ENCODE measurements at regions not wholly inside any gene's neighbourhood (a gene's known extent, or its start where the extent isn't known, plus 50 kb on each side); places are given as distances from the start of the nearest gene placed in this dataset.

DNA sequence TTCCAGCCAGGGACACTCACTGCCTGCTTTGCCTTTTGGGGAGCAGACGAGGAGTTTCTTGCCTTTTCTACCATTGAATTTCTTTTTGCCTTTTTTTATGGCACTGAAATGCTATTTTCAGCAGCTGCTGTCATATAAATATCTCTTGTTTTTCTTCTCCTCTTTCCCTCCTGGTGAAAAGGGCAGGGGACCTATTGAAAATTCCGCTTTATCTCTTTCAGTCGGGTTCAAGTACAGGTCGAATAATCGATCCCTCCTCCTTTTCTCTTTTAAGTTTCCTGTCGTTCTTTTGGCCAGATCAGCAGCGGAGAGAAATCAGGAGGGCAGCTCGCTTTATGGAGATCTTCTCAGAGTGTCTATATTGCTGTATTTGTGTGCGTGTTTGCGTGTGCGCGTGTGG lies 67.4 kb upstream of the CASZ1 start:
- TF ChIP-seq, protein P1, sequence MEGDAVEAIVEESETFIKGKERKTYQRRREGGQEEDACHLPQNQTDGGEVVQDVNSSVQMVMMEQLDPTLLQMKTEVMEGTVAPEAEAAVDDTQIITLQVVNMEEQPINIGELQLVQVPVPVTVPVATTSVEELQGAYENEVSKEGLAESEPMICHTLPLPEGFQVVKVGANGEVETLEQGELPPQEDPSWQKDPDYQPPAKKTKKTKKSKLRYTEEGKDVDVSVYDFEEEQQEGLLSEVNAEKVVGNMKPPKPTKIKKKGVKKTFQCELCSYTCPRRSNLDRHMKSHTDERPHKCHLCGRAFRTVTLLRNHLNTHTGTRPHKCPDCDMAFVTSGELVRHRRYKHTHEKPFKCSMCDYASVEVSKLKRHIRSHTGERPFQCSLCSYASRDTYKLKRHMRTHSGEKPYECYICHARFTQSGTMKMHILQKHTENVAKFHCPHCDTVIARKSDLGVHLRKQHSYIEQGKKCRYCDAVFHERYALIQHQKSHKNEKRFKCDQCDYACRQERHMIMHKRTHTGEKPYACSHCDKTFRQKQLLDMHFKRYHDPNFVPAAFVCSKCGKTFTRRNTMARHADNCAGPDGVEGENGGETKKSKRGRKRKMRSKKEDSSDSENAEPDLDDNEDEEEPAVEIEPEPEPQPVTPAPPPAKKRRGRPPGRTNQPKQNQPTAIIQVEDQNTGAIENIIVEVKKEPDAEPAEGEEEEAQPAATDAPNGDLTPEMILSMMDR (IDR thresholded peaks at IDR 0.05; ENCODE audit: unreplicated experiment), result no peak

DNA sequence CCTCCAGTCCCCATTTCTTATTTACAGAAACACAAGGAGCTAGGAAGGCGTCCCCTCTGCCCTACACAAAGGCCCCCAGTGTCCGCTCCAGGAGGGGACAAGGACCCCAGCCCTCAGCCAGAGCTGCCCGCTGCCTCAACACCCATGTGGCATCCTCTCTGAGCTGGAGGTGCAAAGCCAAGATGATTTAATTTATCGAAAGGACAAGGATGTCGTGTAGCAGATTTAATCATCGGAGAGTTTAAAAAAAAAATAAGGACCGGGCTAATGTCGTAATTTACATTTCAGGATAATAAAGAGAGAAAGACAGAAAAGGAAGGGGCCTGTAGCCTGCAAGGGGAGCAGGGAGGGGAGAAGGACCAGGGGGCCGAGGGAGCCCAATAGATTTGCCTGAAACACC lies 68.3 kb upstream of the CASZ1 start:
- Mint-ChIP-seq H3K4me1 (ENCODE audit: unreplicated experiment) (peaks cover 3% of the 10 kb centered on the region), H3K4me3 (ENCODE audit: unreplicated experiment) (no peak overlapping the region)

More for the DNA sequence above, 67.4 kb upstream of the CASZ1 start:
- Mint-ChIP-seq H3K27me3 (ENCODE audit: unreplicated experiment) (peaks cover 22% of the 10 kb centered on the region), H3K4me1 (ENCODE audit: unreplicated experiment) (peaks cover 3% of the 10 kb centered on the region), H3K9me3 (ENCODE audit: unreplicated experiment) (no peaks in the 10 kb centered on the region), H3K27ac (ENCODE audit: unreplicated experiment) (no peak overlapping the region), H3K4me3 (ENCODE audit: unreplicated experiment) (no peak overlapping the region), H3K36me3 (ENCODE audit: low read depth, unreplicated experiment) (no peaks in the 10 kb centered on the region)
- DNase-seq (ENCODE audit: low spot score), result no peak

DNA sequence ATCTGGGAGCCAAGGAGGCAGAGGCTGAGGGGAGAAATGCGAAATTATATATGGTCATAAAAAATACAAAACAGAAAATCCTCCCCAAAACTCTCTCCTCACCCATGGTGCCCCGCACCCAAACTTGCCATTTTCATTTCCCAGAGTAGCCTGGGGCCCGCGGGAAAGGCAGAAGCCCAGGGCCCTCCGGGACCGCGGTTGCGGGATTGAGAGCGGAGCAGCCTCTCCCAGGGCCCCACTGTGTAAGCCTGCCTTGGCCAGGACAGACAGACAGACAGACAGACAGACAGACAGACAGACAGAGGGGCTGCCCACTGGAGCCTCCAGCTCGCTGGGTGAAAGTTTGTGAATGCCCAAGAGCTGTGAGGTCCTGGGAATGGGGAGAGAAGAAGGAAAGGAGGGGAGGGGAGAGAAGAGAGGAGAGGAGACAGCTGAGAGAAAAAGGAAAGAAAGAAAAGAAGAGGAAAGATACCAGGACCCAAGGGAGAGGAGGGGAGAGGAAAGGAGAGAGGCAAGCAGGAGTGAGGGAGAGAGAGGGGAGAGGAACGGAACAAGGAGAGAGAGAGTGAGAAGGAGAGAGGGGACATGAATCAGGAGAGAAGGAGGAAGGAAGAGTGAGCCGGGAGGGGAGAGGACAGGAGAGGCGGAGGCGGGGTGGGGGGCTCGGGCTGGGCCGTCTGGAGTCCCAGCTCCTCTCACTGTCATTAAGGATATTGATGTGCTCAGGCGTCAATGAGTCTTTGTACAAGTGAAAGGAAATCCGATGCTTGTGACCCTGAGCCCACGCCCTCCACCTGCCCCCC lies 69.3 kb upstream of the CASZ1 start:
- Mint-ChIP-seq H3K36me3 (ENCODE audit: low read depth, unreplicated experiment) (no peaks in the 10 kb centered on the region), H3K4me1 (ENCODE audit: unreplicated experiment) (peaks cover 3% of the 10 kb centered on the region), H3K27me3 (ENCODE audit: unreplicated experiment) (peaks cover 15% of the 10 kb centered on the region), H3K9me3 (ENCODE audit: unreplicated experiment) (no peaks in the 10 kb centered on the region), H3K4me3 (ENCODE audit: unreplicated experiment) (no peak overlapping the region), H3K27ac (ENCODE audit: unreplicated experiment) (no peak overlapping the region)
- TF ChIP-seq, protein P1 (IDR thresholded peaks at IDR 0.05; ENCODE audit: unreplicated experiment), result no peak
- no peak for DNase-seq (ENCODE audit: low spot score)

More for the DNA sequence above, 68.3 kb upstream of the CASZ1 start:
- Mint-ChIP-seq H3K27ac (ENCODE audit: unreplicated experiment) (no peak overlapping the region), H3K27me3 (ENCODE audit: unreplicated experiment) (peaks cover 19% of the 10 kb centered on the region), H3K36me3 (ENCODE audit: low read depth, unreplicated experiment) (no peaks in the 10 kb centered on the region), H3K9me3 (ENCODE audit: unreplicated experiment) (no peaks in the 10 kb centered on the region)
- TF ChIP-seq, protein P1 (IDR thresholded peaks at IDR 0.05; ENCODE audit: unreplicated experiment), result no peak
- no peak for DNase-seq (ENCODE audit: low spot score)

DNA sequence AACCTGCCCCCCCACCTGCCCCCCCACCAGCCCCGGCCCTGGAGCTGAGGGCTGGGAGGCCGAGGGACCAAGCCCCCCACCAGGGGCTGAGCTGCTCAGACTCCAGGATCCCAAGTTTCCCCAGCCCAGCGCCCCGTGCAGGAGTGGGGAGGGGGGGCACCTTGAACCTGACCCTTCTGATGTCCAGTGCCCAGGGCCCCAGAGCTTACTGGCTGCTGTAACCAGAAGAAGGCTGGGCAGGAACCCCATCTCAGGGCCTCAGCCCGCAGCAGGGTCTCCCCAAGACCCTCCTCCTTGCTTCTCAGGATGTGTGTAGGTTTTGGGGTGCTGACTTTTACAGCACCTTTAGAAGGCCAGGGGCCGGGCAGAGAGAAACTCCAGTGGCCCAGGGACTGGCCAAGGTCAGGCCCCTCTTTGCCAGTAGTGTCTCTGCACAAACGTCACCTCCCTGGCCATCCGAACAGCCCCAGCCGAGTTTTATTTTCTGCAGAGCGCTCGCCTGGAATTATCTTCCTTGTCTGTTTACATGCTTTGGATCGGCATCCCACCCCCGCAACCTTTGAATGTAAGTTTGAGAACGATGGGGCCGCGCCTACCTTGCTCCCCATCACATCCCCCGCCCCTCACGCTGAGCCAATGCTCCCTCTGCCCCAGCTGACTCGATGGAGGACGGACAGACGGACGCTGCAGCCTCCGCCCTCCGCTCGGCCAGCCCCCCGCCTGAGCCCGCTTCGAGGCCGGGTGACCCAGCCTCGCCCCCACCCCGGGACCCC lies 70.1 kb upstream of the CASZ1 start:
- peak; percentile 27 for DNase-seq (ENCODE audit: low spot score)
- H3K36me3 Mint-ChIP-seq (ENCODE audit: low read depth, unreplicated experiment), result no peaks in the 10 kb centered on the region
- H3K9me3 Mint-ChIP-seq (ENCODE audit: unreplicated experiment), result no peaks in the 10 kb centered on the region
- peaks cover 13% of the 10 kb centered on the region for H3K27me3 Mint-ChIP-seq (ENCODE audit: unreplicated experiment)
- H3K27ac Mint-ChIP-seq (ENCODE audit: unreplicated experiment), result no peak overlapping the region
- peak overlapping the region; percentile 85 for H3K4me3 Mint-ChIP-seq (ENCODE audit: unreplicated experiment)
- TF ChIP-seq, protein P1 (IDR thresholded peaks at IDR 0.05; ENCODE audit: unreplicated experiment), result no peak
- peaks cover 3% of the 10 kb centered on the region for H3K4me1 Mint-ChIP-seq (ENCODE audit: unreplicated experiment)

Measured in endothelial cell (in vitro differentiated cells).